NCI-H345 (cell line): ENCODE measurements at regions not wholly inside any gene's neighbourhood (a gene's known extent, or its start where the extent isn't known, plus 50 kb on each side); places are given as distances from the start of the nearest gene placed in this dataset.

Experiments used
- DNase-seq: peaks from one replicate; lab custom pipeline; 2025; lab: John Stamatoyannopoulos, UW

GRCh38 chr6:127641905-127642304 lies 64.9 kb downstream of the C6orf58 start:
- DNase-seq: peak; percentile 22
